SK-N-SH (cell line): ENCODE measurements at regions not wholly inside any gene's neighbourhood (a gene's known extent, or its start where the extent isn't known, plus 50 kb on each side); places are given as distances from the start of the nearest gene placed in this dataset.

Experiments used
- CTCF ChIP-seq: fragments of 200-600 bp; sonication (generic); IDR thresholded peaks from 2 replicates; pipeline ENCODE4 v1.6.1; 2017; ENCODE audit warnings: antibody characterized with exemption, mild to moderate bottlenecking, moderate library complexity
- FOXJ3 ChIP-seq: sonication (generic); formaldehyde crosslinking; IDR thresholded peaks from 2 replicates; pipeline ENCODE4 v1.5.1; 2020; ENCODE audit warnings: mild to moderate bottlenecking, missing genetic modification reagents
- JUND ChIP-seq: IDR thresholded peaks from 2 replicates; pipeline ENCODE4 v1.4.0; 2012
- MAX ChIP-seq: IDR thresholded peaks from 2 replicates; pipeline ENCODE4 v1.4.0; 2012; ENCODE audit warnings: low read depth
- POLR2AphosphoS5 ChIP-seq: IDR thresholded peaks from 2 replicates; pipeline ENCODE4 v1.6.1; 2012; ENCODE audit warnings: low read depth, low read length
- REST ChIP-seq: IDR thresholded peaks from 2 replicates; pipeline ENCODE4 v1.6.1; 2012; ENCODE audit warnings: mild to moderate bottlenecking, low read depth, low read length, moderate library complexity
- ZBTB33 ChIP-seq: IDR thresholded peaks from 2 replicates; pipeline ENCODE4 v1.4.0; 2012; ENCODE audit warnings: low read depth, borderline replicate concordance

GRCh38 chr9:24479361-24480059, 66.2 kb downstream of the IZUMO3 start:
- TF ChIP-seq CTCF = no peak
- no peak for TF ChIP-seq ZBTB33
- TF ChIP-seq MAX = no peak
- TF ChIP-seq JUND = no peak
- no peak for TF ChIP-seq POLR2AphosphoS5
- TF ChIP-seq FOXJ3 (CRISPR knock-in tag) = no peak
- TF ChIP-seq REST = no peak
